HEK293 (cell line): ENCODE measurements at regions not wholly inside any gene's neighbourhood (a gene's known extent, or its start where the extent isn't known, plus 50 kb on each side); places are given as distances from the start of the nearest gene placed in this dataset.

Experiments used
- CTCF ChIA-PET: fragments of 350-600 bp; formaldehyde crosslinking; extraction: SDS; loops from one replicate; lab custom pipeline; 2021; ENCODE audit warnings: antibody characterized with exemption; lab: Yijun Ruan, JAX
- POLR2A ChIA-PET: fragments of 300-600 bp; formaldehyde crosslinking; extraction: SDS; loops from one replicate; lab custom pipeline; 2020; ENCODE audit warnings: antibody characterized with exemption, inconsistent platforms; lab: Yijun Ruan, JAX
- H3K27ac ChIP-seq: fragments of 200-500 bp; sonication (Bioruptor generic); 2 replicates; pipeline ENCODE4 v1.5.1; 2014; ENCODE audit warnings: low read depth, low read length, control low read depth, inconsistent platforms; ENCODE audit errors: extremely low read depth
- H3K36me3 ChIP-seq, 2 experiments: fragments of 200-500 bp in 1 of 2; sonication (Bioruptor generic) in 1 of 2; 1 replicate in 1 of 2; 2 replicates in 1 of 2; pipeline ENCODE4 v1.5.1; 2014 to 2017; ENCODE audit warnings: inconsistent platforms in 2 of 2, low read length in 2 of 2; ENCODE audit not compliant: control insufficient read depth in 2 of 2, insufficient read depth in 1 of 2
- H3K4me1 ChIP-seq: fragments of 200-500 bp; sonication (Bioruptor generic); 2 replicates; pipeline ENCODE4 v1.5.1; 2014; ENCODE audit warnings: mild to moderate bottlenecking, low read length, inconsistent platforms; ENCODE audit not compliant: control insufficient read depth, insufficient read depth
- H3K4me3 ChIP-seq: 2 replicates; pipeline ENCODE4 v1.5.1; 2011; ENCODE audit warnings: low read depth, mild to moderate bottlenecking, control low read depth, low read length, moderate library complexity
- H3K9me3 ChIP-seq: fragments of 200-500 bp; sonication (Bioruptor generic); 2 replicates; pipeline ENCODE4 v1.5.1; 2014; ENCODE audit warnings: low read depth, low read length, inconsistent platforms; ENCODE audit not compliant: control insufficient read depth, insufficient read depth
- ATF2 ChIP-seq: fragments of 450-650 bp; formaldehyde crosslinking; IDR thresholded peaks from 2 replicates; pipeline ENCODE4 v1.5.1; 2016; ENCODE audit warnings: missing biosample characterization, missing genetic modification characterization, low read depth
- FEZF1 ChIP-seq: fragments of 450-650 bp; formaldehyde crosslinking; IDR thresholded peaks from 2 replicates; pipeline ENCODE4 v1.5.1; 2016; ENCODE audit warnings: missing biosample characterization, missing genetic modification characterization
- OSR2 ChIP-seq: fragments of 450-650 bp; formaldehyde crosslinking; IDR thresholded peaks from 2 replicates; pipeline ENCODE4 v1.5.1; 2016; ENCODE audit warnings: missing biosample characterization, missing genetic modification characterization
- PBX3 ChIP-seq: sonication (generic); formaldehyde crosslinking; IDR thresholded peaks from 2 replicates; pipeline ENCODE4 v1.8.1; 2022; ENCODE audit warnings: mild to moderate bottlenecking, moderate library complexity, missing genetic modification reagents
- SCRT2 ChIP-seq: fragments of 450-650 bp; formaldehyde crosslinking; IDR thresholded peaks from 2 replicates; pipeline ENCODE4 v1.5.1; 2016; ENCODE audit warnings: missing biosample characterization, missing genetic modification characterization
- SP7 ChIP-seq: fragments of 450-650 bp; formaldehyde crosslinking; IDR thresholded peaks from 2 replicates; pipeline ENCODE4 v1.5.1; 2016; ENCODE audit warnings: missing biosample characterization, missing genetic modification characterization
- ZBTB21 ChIP-seq: fragments of 450-650 bp; formaldehyde crosslinking; IDR thresholded peaks from 2 replicates; pipeline ENCODE4 v1.5.1; 2017; ENCODE audit warnings: missing biosample characterization, missing genetic modification characterization
- ZBTB44 ChIP-seq: fragments of 450-650 bp; IDR thresholded peaks from 2 replicates; pipeline ENCODE4 v1.5.1; 2018; ENCODE audit warnings: missing biosample characterization, mild to moderate bottlenecking, missing genetic modification characterization
- ZFP41 ChIP-seq: fragments of 450-650 bp; formaldehyde crosslinking; IDR thresholded peaks from 2 replicates; pipeline ENCODE4 v1.5.1; 2016; ENCODE audit warnings: missing biosample characterization, missing genetic modification characterization, borderline replicate concordance
- ZNF157 ChIP-seq: fragments of 450-650 bp; formaldehyde crosslinking; IDR thresholded peaks from 2 replicates; pipeline ENCODE4 v1.5.1; 2016; ENCODE audit warnings: missing biosample characterization, missing genetic modification characterization
- ZNF214 ChIP-seq: fragments of 450-650 bp; formaldehyde crosslinking; IDR thresholded peaks from 2 replicates; pipeline ENCODE4 v1.5.1; 2017; ENCODE audit warnings: missing biosample characterization, mild to moderate bottlenecking, missing genetic modification characterization, borderline replicate concordance
- ZNF239 ChIP-seq: fragments of 450-650 bp; formaldehyde crosslinking; IDR thresholded peaks from 2 replicates; pipeline ENCODE4 v1.5.1; 2016; ENCODE audit warnings: missing biosample characterization, missing genetic modification characterization
- ZNF24 ChIP-seq: fragments of 450-650 bp; formaldehyde crosslinking; IDR thresholded peaks from 2 replicates; pipeline ENCODE4 v1.5.1; 2016; ENCODE audit warnings: missing biosample characterization, missing genetic modification characterization
- ZNF292 ChIP-seq: fragments of 450-650 bp; formaldehyde crosslinking; IDR thresholded peaks from 2 replicates; pipeline ENCODE4 v1.5.1; 2016; ENCODE audit warnings: low read depth, missing biosample characterization, missing genetic modification characterization, borderline replicate concordance
- ZNF341 ChIP-seq: fragments of 450-650 bp; formaldehyde crosslinking; IDR thresholded peaks from 2 replicates; pipeline ENCODE4; 2016; ENCODE audit warnings: low read depth, missing biosample characterization, missing genetic modification characterization
- ZNF366 ChIP-seq: fragments of 450-650 bp; formaldehyde crosslinking; conservative IDR thresholded peaks from 2 replicates; pipeline ENCODE4 v1.5.1; 2016; ENCODE audit warnings: missing biosample characterization, missing genetic modification characterization
- ZNF501 ChIP-seq: fragments of 450-650 bp; formaldehyde crosslinking; IDR thresholded peaks from 2 replicates; pipeline ENCODE4 v1.5.1; 2016; ENCODE audit warnings: missing biosample characterization, missing genetic modification characterization
- ZNF518A ChIP-seq: fragments of 450-650 bp; formaldehyde crosslinking; conservative IDR thresholded peaks from 2 replicates; pipeline ENCODE4 v1.5.1; 2016; ENCODE audit warnings: low read depth, missing biosample characterization, missing genetic modification characterization
- ZNF610 ChIP-seq: fragments of 450-650 bp; formaldehyde crosslinking; IDR thresholded peaks from 2 replicates; pipeline ENCODE4 v1.5.1; 2016; ENCODE audit warnings: missing biosample characterization, missing genetic modification characterization, borderline replicate concordance
- ZNF747 ChIP-seq: fragments of 450-650 bp; formaldehyde crosslinking; IDR thresholded peaks from 2 replicates; pipeline ENCODE4 v1.5.1; 2016; ENCODE audit warnings: missing biosample characterization, missing genetic modification characterization
- ZNF830 ChIP-seq: fragments of 450-650 bp; IDR thresholded peaks from 2 replicates; pipeline ENCODE4 v1.5.0; 2018; ENCODE audit warnings: missing biosample characterization, missing genetic modification characterization, low read depth, mild to moderate bottlenecking, moderate library complexity
- ZNF837 ChIP-seq: fragments of 450-650 bp; formaldehyde crosslinking; IDR thresholded peaks from 2 replicates; pipeline ENCODE4 v1.5.1; 2016; ENCODE audit warnings: missing biosample characterization, missing genetic modification characterization
- ZNF843 ChIP-seq: fragments of 450-650 bp; formaldehyde crosslinking; IDR thresholded peaks from 2 replicates; pipeline ENCODE4 v1.5.1; 2016; ENCODE audit warnings: missing biosample characterization, missing genetic modification characterization

GRCh38 chr5:8879248-8879647 is 666.6 kb downstream of the SEMA5A start (continued):
- TF ChIP-seq ZNF239 (tag by site-specific recombination) (no peak), ZBTB21 (tag by site-specific recombination) (no peak), ZNF518A (no peak), ZNF341 (tag by site-specific recombination) (no peak), ZNF157 (tag by site-specific recombination) (no peak), ZNF747 (no peak), ZNF830 (tag by site-specific recombination) (no peak)
- TF ChIP-seq, all 188 proteins: peak for 0

- H3K4me3 ChIP-seq, result no peak overlapping the region
- no peak for TF ChIP-seq ZBTB44 (tag by site-specific recombination)
- TF ChIP-seq ZNF366 (tag by site-specific recombination), result no peak
- no peak for TF ChIP-seq ZNF501
- no peak for TF ChIP-seq SP7 (tag by site-specific recombination)
- no peak for TF ChIP-seq ZNF837 (tag by site-specific recombination)
- TF ChIP-seq ZFP41 (tag by site-specific recombination), result no peak
- no peak for TF ChIP-seq SCRT2 (tag by site-specific recombination)
- no peak for TF ChIP-seq FEZF1 (tag by site-specific recombination)
- TF ChIP-seq PBX3 (CRISPR knock-in tag), result no peak
- TF ChIP-seq ZNF292, result no peak
- no peak for TF ChIP-seq ATF2
- no peak for TF ChIP-seq OSR2 (tag by site-specific recombination)
- TF ChIP-seq ZNF214, result no peak
- no peak for TF ChIP-seq ZNF610
- no peak for TF ChIP-seq ZNF843
- TF ChIP-seq ZNF24 (tag by site-specific recombination), result no peak
- TF ChIP-seq, all 188 proteins: peak for 0
- no peaks in the 10 kb centered on the region for H3K4me1 ChIP-seq
- H3K27ac ChIP-seq, result no peak overlapping the region
- H3K9me3 ChIP-seq, result no peaks in the 10 kb centered on the region; the same call in 1 of the 2 replicates
- ChIA-PET POLR2A (no interaction called here), CTCF (interaction anchor here (1.4 kb wide), 1 partner anchor 24 kb away, joined by 5 read pairs; no protein-coding TSS in a partner anchor)
- no peaks in the 10 kb centered on the region for H3K36me3 ChIP-seq
These were observed 661.8 kb downstream of the SEMA5A start for GRCh38 chr5:8884029-8884428.
